ENCODE measurements at regions not wholly inside any gene's neighbourhood (a gene's known extent, or its start where the extent isn't known, plus 50 kb on each side); places are given as distances from the start of the nearest gene placed in this dataset.

DNA sequence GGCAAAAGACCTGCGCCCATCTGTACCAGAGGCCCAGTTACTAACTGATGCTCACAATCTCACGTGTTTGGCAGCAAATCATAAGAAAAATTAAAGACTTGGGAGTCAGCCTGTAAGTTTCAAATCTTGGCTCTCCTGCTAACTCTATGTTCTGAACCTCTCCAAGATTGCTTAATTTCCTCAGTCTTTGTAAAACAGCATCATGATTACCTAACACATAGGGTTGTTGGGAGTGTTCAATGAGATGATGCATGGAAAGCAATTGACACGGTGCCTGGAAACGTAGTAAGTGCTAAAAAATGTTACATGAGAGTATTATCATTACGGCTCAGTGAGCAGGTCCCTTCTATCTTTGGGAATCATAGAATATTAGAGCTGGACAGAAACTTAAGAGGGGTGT is 497.6 kb upstream of the TCF4 start:
- TF ChIP-seq CTCF (IDR thresholded peaks at IDR 0.05; ENCODE audit: insufficient read depth, low read depth, low read length) = no peak
- H3K27me3 ChIP-seq (ENCODE audit: control insufficient read depth, insufficient read depth, low read length) = no peaks in the 10 kb centered on the region
- DNase-seq (ENCODE audit: low read depth) = no peak
- no peaks in the 10 kb centered on the region for H3K36me3 ChIP-seq (ENCODE audit: control insufficient read depth, insufficient read depth, low read length)
- CTCF ChIA-PET = no interaction called here
- POLR2A ChIA-PET = no interaction called here
- no peak overlapping the region for H3K4me3 ChIP-seq (ENCODE audit: low read depth, low read length)

DNA sequence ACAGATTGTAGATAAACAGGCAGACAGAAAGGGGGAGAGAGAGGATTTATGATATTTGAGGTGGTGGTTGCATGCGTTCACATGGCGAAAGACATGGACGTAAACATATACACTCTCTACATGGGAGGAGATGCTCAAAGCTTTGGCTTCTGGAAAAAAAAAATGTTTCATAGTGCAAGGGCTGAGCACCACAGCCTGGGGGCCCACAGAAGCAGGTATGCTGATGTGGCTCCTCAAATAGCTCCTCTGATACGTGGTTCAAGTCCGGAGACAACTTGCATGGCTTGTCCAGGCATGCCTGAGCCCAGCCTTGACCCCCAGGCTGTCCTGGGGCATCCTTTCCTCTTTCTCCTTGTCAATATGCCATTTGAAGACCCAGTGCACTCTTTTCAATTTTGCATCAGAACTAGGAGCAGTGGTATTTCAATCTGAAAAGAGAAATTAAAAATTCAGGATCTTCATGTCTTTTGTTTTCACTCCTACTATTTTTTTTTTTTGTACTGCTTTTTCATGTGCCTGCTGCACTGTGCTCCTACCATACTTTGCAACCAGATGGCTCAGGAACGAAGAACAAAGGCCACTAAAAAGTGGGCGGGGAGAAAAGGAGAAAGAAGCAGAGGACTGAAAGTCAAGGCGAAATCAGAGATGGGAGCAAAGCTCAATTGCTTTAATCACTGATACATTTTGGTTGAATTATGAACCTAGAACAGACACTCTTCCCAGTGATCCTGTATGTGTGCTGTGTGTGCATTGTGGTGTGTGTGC is 495.7 kb upstream of the TCF4 start:
- Histone ChIP-seq H3K36me3 (ENCODE audit: control insufficient read depth, insufficient read depth, low read length) (no peaks in the 10 kb centered on the region), H3K4me3 (ENCODE audit: low read depth, low read length) (no peak overlapping the region), H3K27me3 (ENCODE audit: control insufficient read depth, insufficient read depth, low read length) (no peaks in the 10 kb centered on the region)
- TF ChIP-seq CTCF (IDR thresholded peaks at IDR 0.05; ENCODE audit: insufficient read depth, low read depth, low read length) = no peak
- POLR2A ChIA-PET = no interaction called here
- DNase-seq (ENCODE audit: low read depth) = no peak
- CTCF ChIA-PET = no interaction called here

DNA sequence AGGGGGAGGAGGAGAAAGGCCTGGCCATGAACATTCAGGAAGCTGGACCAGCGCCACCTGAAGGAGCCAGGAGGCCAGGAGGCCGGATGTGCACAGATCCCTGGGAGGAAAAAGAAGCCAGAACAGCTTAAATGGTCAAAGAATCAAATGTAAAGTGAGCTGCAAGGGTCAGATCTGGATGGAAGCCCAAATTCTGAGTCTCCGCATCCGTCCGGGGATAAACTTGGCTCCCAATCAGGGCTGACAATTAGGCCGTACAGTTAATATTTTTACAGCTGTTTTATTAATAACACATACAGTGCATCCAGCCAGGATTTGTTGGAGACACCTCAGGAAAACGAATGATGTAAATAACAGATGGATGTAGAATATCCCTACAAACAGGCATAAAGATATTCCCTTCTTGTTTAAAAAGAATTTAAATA is 495.1 kb upstream of the TCF4 start:
- CTCF ChIA-PET = no interaction called here
- no peak for DNase-seq (ENCODE audit: low read depth)
- no peaks in the 10 kb centered on the region for H3K36me3 ChIP-seq (ENCODE audit: control insufficient read depth, insufficient read depth, low read length)
- H3K27me3 ChIP-seq (ENCODE audit: control insufficient read depth, insufficient read depth, low read length) = no peaks in the 10 kb centered on the region
- TF ChIP-seq CTCF (IDR thresholded peaks at IDR 0.05; ENCODE audit: insufficient read depth, low read depth, low read length) = no peak
- POLR2A ChIA-PET = no interaction called here
- no peak overlapping the region for H3K4me3 ChIP-seq (ENCODE audit: low read depth, low read length)

GRCh38 chr18:56076723-56077122 is 488.7 kb upstream of the TCF4 start:
- ChIA-PET POLR2A (no interaction called here), CTCF (interaction anchor here (0.6 to 1.6 kb wide), 3 partner anchors 9 to 15 kb away, joined by 3 to 4 read pairs (median 3); no protein-coding TSS in a partner anchor)
- H3K4me3 ChIP-seq (ENCODE audit: low read depth, low read length) = no peak overlapping the region
- no peak for TF ChIP-seq CTCF (IDR thresholded peaks at IDR 0.05; ENCODE audit: insufficient read depth, low read depth, low read length)
- H3K27me3 ChIP-seq (ENCODE audit: control insufficient read depth, insufficient read depth, low read length) = no peaks in the 10 kb centered on the region
- H3K36me3 ChIP-seq (ENCODE audit: control insufficient read depth, insufficient read depth, low read length) = no peaks in the 10 kb centered on the region
- DNase-seq (ENCODE audit: low read depth) = no peak

- CTCF ChIA-PET = no interaction called here
- Histone ChIP-seq H3K4me3 (ENCODE audit: low read depth, low read length) (no peak overlapping the region), H3K36me3 (ENCODE audit: control insufficient read depth, insufficient read depth, low read length) (no peaks in the 10 kb centered on the region), H3K27me3 (ENCODE audit: control insufficient read depth, insufficient read depth, low read length) (no peaks in the 10 kb centered on the region)
- DNase-seq (ENCODE audit: low read depth) = no peak
- no peak for TF ChIP-seq CTCF (IDR thresholded peaks at IDR 0.05; ENCODE audit: insufficient read depth, low read depth, low read length)
- POLR2A ChIA-PET = no interaction called here
Measured at GRCh38 chr18:56068701-56069100, 480.7 kb upstream of the TCF4 start.
